ENCODE measurements at regions not wholly inside any gene's neighbourhood (a gene's known extent, or its start where the extent isn't known, plus 50 kb on each side); places are given as distances from the start of the nearest gene placed in this dataset.
A peak's percentile ranks its signal among the peaks of the same experiment; 100 is the strongest.

GRCh38 chr12:5232291-5232690 lies 188.6 kb downstream of the KCNA5 start:
- DNase-seq = no peak

- peak; percentile 26 to 81 for DNase-seq
Observed at GRCh38 chr12:5232826-5233500, 189.3 kb downstream of the KCNA5 start.

- DNase-seq = no peak
Observed at GRCh38 chr12:5236022-5236640, 192.5 kb downstream of the KCNA5 start.

- DNase-seq = no peak
Observed at GRCh38 chr12:5242440-5242839, 189.5 kb upstream of the NTF3 start.

GRCh38 chr12:5243014-5243413 lies 188.9 kb upstream of the NTF3 start:
- no peak for DNase-seq

GRCh38 chr12:5244513-5244972 lies 187.4 kb upstream of the NTF3 start:
- no peak for DNase-seq

GRCh38 chr12:5246196-5246595 lies 185.7 kb upstream of the NTF3 start:
- no peak for DNase-seq

GRCh38 chr12:5247144-5247543 lies 184.8 kb upstream of the NTF3 start:
- DNase-seq = no peak

GRCh38 chr12:5248230-5248629 lies 183.7 kb upstream of the NTF3 start:
- DNase-seq = no peak

GRCh38 chr12:5248999-5249526 lies 182.8 kb upstream of the NTF3 start:
- DNase-seq = no peak

GRCh38 chr12:5251092-5251491 lies 180.8 kb upstream of the NTF3 start:
- DNase-seq = no peak

GRCh38 chr12:5251786-5252185 lies 180.1 kb upstream of the NTF3 start:
- DNase-seq = no peak

GRCh38 chr12:5254703-5255102 lies 177.2 kb upstream of the NTF3 start:
- peak in 1 of 2 experiments; percentile 32 for DNase-seq

GRCh38 chr12:5257763-5258495 lies 174.0 kb upstream of the NTF3 start:
- DNase-seq = peak in 1 of 2 experiments; percentile 7

GRCh38 chr12:5258498-5258897 lies 173.4 kb upstream of the NTF3 start:
- peak in 1 of 2 experiments; percentile 58 for DNase-seq

- DNase-seq = no peak
Observed at GRCh38 chr12:5258926-5259325, 173.0 kb upstream of the NTF3 start.

GRCh38 chr12:5259523-5259922 lies 172.4 kb upstream of the NTF3 start:
- DNase-seq = no peak

- no peak for DNase-seq
Observed at GRCh38 chr12:5260086-5260485, 171.8 kb upstream of the NTF3 start.

- DNase-seq = no peak
Observed at GRCh38 chr12:5260591-5261086, 171.3 kb upstream of the NTF3 start.

- DNase-seq = peak in 1 of 2 experiments; percentile 12
Observed at GRCh38 chr12:5262450-5262849, 169.5 kb upstream of the NTF3 start.

- DNase-seq = no peak
Observed at GRCh38 chr12:5262885-5263284, 169.0 kb upstream of the NTF3 start.

GRCh38 chr12:5264006-5264405 lies 167.9 kb upstream of the NTF3 start:
- DNase-seq = peak in 1 of 2 experiments; percentile 18

GRCh38 chr12:5267603-5268423 lies 164.1 kb upstream of the NTF3 start:
- DNase-seq = no peak
